Stimulated activated CD4-positive, alpha-beta T cell treated with anti-CD3 and anti-CD28 coated beads, Interleukin-4, amount 100 ng/mL, for 1 hour (primary cell): ENCODE measurements at regions not wholly inside any gene's neighbourhood (a gene's known extent, or its start where the extent isn't known, plus 50 kb on each side); places are given as distances from the start of the nearest gene placed in this dataset.
"Not testable (repeated sequence)": the region's sequence is repeated elsewhere in the genome, so short reads cannot be mapped to it uniquely, and the experiment has no call there.

ENCODE experiments used
- DNase-seq: peaks from one replicate; pipeline ENCODE4 v3.0.0-alpha.2; 2020

DNA sequence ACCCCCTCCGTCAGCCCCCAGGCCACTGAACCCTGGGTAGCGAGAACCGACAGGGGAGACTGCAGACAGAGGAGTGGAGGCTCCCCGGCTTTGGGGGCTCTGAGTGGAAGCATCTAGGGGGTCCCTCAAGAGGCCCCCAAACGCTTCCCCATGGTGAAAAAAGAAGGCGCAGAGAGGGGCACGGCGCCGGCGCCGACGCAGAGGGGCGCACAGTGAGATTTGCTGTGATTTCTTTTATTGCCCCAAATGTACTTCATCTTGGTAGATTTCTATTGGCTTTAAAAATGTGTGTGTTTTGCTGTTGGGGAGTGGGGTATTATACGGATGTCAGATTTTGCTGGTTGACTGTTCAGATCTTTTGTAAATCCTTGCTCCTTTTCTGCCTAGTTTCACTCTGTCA, 392.9 kb downstream of the GOLGA6L6 start:
- DNase-seq = not testable (repeated sequence)

DNA sequence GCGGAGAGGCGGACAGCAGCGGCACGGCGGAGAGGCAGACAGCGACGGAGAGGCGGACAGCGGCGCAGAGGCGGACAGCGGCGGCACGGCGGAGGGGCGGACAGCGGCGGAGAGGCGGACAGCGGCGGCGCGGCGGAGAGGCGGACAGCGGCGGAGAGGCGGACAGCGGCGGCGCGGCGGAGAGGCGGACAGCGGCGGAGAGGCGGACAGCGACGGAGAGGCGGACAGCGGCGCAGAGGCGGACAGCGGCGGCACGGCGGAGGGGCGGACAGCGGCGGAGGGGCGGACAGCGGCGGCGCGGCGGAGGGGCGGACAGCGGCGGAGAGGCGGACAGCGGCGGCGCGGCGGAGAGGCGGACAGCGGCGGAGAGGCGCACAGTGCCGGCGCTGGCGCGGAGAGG, 393.6 kb downstream of the GOLGA6L6 start:
- not testable (repeated sequence) for DNase-seq

DNA sequence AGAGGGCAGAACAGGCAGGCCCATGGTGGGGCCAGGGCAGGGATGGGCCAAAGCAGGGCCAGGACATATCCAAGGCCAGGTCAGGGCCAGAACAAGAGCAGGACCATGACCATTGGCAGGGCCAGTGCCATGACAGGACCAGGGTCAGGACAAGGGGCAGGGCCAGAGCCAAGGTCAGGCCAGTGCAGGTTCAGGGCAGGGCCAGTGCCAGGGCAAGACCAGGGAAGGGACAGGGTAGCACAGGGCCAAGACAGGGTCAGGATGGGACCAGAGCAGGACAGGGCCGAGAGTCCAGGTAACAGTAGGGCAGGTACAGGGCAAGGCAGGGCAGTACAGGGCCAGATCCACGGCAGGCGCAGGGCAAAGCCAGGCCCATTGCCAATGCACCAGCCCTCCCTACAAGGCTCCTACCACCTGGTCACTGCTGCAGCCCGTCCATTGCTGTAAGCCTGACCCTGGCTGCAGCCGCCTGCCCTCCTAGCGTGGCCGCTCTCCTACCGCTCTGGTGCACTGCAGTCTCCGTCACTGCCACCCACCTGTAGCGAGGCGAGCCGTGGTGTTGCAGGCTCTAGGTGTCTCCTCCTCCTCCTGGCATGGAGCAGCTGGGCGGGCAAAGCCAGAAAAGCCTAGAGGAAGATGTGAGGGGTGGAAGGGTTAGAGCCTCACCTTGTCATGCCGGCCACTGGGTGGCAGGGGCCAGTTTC, 397.1 kb downstream of the GOLGA6L6 start:
- not testable (repeated sequence) for DNase-seq

DNA sequence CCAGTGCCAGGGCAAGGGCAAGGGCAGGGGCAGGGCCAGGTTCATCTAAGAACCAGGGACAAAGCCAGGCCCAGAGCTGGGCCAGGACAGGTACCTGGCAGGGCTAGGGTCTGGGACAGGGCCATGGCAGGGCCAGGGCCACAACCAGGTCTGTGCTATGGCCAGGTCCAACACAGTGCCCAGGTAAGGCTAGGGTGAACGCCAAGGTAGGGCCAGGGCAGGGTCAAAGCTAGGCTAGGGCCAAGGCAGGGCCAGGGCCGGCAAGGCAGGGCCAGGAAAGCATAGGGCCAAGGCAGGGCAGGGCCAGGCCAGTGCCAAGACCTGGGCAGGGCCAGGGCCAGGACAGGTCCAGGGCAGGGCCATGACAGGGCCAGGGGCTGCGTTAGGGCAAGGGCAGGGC, 398.7 kb downstream of the GOLGA6L6 start:
- not testable (repeated sequence) for DNase-seq

DNA sequence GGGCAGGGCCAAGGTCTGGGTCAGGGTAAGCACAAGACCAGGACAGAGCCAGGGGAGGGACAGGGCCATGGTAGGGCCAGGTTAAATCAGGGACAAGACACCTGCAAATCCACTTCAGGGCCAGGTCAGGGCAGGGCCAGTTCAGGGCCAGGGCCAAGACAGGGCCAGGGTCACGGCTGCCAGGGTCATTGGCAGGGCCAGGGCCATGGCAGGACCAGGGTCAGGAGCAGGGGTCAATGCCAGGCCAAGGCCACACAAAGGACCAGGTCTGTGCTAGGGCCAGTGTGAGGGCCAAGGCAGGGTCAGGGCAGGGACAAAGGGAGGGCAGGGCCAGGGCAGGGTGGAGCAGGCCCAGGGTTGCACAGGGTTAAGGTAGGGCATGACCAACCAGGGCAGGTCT, 399.2 kb downstream of the GOLGA6L6 start:
- DNase-seq = not testable (repeated sequence)

DNA sequence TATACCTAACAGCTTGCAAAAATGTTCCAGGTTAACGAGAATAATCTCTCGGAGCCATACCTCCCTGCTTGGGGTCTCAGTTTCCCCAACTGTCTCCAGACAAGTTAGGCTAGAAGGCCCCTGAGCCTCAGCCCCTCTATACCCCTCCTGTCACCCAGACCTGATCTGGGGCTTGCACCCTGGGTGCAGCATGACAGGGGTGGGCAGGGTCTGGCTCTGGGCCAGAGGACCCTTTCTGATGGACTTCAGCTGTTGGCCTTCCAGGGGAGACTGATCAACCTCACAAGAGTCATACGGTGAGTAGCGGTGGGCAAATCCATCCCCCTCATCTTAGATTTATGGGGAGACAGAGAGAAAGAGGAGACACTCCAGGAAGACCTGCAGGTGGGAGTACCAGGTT, 416.9 kb downstream of the GOLGA6L6 start:
- DNase-seq = not testable (repeated sequence)

DNA sequence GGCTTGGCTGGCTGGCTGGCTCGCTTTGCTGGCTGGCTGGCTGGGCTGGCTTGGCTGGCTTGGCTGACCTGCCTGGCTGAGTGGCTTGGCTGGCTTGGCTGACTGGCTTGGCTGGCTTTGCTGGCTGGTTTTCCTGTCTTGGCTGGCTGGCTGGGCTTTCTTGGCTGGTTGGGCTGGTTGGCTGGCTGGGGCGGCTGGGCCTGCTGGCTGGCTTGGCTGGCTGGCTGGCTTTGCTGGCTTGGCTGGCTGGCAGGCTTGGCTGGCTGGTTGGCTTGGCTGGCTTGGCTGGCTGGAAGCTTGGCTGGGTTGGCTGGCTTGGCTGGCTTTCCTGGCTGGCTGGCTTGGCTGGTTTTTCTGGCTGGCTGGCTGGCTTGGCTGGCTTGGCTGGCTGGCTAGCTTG, 435.6 kb downstream of the GOLGA6L6 start:
- DNase-seq = no peak

DNA sequence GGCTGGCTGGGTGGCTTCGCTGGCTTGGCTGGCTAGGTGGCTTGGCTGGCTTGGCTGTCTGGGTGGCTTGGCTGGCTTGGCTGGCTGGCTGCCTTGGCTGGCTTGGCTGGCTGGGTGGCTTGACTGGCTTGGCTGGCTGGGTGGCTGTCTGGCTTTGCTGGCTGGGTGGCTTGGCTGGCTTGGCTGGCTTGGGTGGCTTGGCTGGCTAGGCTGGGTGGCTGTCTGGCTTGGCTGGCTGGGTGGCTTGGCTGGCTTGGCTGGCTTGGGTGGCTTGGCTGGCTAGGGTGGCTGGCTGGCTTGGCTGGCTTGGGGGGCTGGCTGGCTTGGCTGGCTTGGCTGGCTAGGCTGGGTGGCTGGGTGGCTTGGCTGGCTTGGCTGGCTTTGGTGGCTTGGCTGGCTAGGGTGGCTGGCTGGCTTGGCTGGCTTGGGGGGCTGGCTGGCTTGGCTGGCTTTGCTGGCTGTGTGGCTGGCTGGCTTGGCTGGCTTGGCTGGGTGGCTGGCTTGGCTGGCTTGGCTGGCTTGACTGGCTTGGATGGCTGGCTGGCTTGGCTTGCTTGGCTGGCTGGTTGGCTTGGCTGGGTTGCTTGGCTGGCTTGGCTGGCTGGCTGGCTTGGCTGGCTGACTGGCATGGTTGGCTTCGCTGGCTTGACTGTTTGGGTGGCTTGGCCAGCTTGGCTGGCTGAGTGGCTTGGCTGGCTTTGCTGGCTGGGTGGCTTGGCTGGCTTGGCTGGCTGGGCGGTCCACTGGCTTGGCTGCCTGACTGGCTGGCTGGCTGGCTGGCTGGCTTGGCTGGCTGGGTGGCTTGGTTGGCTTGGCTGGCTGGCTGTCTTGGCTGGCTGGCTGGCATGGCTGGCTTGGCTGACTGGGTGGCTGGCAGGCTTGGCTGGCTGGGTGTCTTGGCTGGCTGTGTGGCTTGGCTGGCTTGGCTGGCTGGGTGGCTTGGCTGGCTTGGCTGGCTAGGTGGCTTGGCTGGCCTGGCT, 436.3 kb downstream of the GOLGA6L6 start:
- DNase-seq = not testable (repeated sequence)

DNA sequence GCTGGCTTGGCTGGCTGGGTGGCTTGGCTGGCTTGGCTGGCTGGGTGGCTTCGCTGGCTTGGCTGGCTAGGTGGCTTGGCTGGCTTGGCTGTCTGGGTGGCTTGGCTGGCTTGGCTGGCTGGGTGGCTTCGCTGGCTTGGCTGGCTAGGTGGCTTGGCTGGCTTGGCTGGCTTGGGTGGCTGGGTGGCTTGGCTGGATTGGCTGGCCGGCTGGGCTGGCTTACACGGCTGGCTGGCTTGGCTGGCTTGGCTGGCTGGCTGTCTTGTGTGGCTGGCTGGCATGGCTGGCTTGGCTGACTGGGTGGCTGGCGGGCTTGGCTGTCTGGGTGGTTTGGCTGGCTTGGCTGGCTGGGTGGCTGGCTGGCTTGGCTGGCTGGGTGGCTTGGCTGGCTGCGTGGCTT, 437.0 kb downstream of the GOLGA6L6 start:
- DNase-seq = not testable (repeated sequence)

DNA sequence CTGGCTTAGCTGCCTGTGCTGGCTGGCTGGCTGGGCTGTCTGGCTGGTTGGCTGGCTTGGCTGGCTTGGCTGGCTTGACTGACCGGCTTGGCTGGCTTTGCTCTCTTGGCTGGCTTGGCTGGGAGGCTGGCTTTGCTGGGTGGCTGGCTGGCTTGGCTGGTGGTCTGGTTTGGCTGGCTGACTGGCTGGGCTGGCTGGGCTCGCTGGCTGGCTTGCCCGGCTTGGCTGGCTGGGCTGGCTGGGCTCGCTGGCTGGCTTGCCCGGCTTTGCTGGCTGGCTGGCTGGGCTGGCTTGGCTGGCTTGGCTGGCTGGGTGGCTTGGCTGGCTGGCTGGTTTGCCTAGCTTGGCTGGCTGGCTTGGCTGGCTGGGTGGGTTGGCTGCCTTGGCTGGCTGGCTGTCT, 438.7 kb downstream of the GOLGA6L6 start:
- not testable (repeated sequence) for DNase-seq

DNA sequence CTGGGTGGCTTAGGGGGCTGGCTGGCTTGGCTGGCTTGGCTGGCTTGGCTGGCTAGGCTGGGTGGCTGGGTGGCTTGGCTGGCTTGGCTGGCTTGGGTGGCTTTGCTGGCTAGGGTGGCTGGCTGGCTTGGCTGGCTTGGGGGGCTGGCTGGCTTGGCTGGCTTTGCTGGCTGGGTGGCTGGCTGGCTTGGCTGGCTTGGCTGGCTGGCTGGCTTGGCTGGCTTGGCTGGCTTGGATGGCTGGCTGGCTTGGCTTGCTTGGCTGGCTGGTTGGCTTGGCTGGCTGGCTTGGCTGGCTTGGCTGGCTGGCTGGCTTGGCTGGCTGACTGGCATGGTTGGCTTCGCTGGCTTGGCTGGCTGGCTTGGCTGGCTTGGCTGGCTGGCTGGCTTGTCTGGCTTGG, 439.4 kb downstream of the GOLGA6L6 start:
- DNase-seq = not testable (repeated sequence)

DNA sequence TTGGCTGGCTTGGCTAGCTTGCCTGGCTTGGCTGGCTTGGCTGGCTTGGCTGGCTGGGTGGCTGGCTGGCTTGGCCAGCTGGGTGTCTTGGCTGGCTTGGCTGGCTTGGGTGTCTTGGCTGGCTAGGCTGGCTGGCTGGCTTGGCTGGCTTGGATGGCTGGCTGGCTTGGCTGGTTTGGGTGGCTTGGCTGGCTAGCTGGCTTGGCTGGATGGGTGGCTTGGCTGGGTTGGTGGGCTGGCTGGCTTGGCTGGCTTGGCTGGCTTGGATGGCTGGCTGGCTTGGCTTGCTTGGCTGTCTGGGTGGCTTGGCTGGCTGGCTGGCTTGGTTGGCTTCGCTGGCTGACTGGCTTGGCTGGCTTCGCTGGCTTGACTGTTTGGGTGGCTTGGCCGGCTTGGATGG, 440.3 kb downstream of the GOLGA6L6 start:
- DNase-seq = not testable (repeated sequence)

DNA sequence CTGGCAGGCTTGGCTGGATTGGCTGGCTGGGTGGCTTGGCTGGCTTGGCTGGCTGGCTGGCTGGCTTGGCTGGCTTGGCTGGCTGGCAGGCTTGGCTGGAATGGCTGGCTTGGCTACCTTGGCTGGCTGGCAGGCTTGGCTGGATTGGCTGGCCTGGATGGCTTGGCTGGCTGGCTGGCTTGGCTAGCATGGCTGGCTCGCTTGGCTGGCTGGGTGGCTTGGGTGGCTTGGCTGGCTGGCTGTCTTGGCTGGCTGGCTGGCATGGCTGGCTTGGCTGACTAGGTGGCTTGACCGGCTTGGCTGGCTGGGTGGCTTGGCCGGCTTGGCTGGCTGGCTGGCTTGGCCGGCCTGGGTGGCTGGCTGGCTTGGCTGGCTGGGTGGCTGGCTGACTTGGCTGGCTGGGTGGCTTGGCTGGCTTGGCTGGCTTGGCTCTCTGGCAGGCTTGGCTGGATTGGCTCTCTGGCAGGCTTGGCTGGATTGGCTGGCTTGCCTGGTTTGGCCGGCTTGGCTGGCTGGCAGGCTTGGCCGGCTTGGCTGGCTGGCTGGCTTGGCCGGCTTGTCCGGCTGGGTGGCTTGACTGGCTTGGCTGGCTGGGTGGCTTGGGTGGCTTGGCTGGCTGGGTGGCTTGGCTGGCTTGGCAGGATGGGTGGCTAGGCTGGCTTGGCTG, 440.9 kb downstream of the GOLGA6L6 start:
- not testable (repeated sequence) for DNase-seq

DNA sequence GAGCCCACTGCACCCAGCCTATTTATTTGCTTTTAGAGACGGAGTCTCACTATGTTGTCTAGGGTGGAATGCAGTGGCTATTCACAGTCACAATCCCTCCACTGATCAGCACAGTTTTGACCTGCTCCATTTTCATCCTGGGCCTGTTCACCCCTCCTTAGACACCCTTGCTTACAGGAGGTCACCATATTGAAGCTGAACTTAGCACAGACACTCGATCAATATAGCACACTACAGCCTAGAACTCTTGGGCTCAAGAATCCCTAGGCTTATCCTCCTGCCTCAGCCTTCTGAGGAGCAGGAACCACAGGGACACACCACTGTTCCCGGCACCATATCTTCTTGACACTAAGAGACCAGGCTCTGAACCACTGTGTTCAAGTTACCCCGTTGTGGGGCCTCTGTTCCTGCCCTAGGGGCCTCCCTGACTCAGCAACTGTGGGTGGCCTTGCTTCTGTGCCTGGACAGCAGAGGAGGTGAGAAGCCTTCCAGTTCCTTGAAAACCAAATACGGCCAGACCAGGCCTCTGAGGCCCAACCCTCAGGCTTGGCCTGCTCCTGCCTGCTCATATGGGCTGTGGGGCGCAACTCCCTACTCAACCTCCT, 445.8 kb downstream of the GOLGA6L6 start:
- not testable (repeated sequence) for DNase-seq

DNA sequence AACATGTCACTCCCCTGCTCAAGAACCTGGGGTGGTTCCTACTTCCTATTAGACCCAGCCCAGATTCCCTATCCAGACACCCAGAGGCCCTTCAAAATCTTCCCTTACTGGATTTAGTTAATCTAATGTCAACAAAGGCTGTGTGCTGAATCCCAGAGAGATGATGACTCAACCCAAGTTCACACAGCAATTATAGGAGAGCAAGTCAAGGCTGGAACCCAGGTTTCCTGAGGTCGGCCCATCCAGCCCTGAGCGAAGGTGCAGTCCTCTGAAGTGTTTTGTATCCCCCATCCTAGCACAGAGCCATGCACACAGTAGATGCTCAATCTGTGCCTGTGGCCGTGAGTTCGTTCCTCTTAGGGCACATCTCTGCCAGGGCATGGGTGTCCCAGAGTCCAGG, 452.1 kb downstream of the GOLGA6L6 start:
- DNase-seq = not testable (repeated sequence)

DNA sequence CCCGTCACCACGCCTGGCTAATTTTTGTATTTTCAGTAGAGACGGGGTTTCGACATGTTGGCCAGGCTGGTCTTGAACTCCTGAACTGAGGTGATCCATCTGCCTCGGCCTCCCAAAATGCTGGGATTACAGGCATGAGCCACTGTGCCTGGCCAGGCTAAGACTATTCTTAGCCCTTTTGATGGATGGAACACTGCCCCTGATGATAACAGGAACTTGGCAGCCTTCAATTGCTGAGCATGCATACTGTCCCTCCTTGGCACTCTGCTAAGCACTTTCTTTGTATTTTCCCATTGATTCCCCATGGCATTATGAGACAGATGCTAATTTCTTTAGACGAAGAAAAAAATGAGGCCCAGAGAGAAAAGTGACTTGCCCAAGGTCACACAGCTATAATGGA, 457.6 kb downstream of the GOLGA6L6 start:
- DNase-seq = not testable (repeated sequence)

DNA sequence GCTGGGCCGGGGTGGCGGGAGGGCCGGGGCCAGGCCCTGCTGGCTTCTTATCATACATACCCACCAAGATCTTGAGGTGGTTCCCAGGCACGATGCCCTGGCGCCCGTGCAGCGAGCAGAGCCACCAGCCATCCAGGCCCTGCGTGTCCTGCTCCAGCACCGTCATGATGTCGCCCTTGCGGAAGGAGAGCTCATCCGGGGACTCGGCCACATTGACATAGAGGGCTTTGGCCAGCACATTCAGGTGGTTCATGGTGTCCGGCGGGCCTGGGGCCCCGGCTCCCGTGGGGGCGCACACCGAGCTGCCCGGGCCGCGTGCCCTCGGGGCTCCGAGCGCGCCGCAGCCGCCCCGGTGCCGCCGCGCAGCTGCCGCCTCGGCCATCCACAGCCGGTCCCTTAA, 467.5 kb downstream of the GOLGA6L6 start:
- DNase-seq = not testable (repeated sequence)

DNA sequence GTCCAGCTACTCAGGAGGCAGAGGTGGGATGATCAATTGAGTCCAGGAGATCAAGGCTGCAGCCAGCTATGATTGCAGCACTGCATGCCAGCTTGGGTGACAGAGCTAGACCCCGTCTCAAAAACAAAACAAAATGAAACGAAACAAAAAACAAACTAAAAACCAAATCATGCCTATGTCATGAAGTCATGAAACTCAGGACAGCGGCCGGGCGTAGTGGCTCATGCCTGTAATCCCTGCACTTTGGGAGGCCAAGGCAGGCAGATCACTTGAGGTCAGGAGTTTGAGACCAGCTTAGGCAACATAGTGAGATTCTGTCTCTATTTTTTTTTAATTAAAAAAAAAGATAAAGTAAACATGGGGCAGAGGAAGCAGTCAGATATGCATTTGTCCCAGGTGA, 472.6 kb downstream of the GOLGA6L6 start:
- not testable (repeated sequence) for DNase-seq

DNA sequence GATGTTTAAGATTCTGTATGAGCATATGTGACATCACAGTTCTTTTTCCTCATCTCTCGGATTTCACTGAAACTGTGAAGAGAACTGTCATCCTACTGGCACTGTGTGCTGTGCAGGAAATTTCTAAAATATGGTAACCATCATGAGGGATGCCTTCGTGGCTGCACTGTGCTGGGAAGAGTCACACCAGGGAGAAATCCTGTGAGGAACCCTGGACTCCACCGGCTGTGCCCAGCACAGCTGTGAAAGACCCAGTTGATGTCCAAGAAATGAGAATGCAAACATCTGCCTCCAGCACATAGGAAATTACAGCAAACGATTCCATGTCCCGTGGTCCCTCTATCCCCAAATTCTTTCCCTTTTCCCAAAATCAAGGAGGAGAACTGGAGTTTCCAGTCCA, 475.4 kb downstream of the GOLGA6L6 start:
- DNase-seq = not testable (repeated sequence)

DNA sequence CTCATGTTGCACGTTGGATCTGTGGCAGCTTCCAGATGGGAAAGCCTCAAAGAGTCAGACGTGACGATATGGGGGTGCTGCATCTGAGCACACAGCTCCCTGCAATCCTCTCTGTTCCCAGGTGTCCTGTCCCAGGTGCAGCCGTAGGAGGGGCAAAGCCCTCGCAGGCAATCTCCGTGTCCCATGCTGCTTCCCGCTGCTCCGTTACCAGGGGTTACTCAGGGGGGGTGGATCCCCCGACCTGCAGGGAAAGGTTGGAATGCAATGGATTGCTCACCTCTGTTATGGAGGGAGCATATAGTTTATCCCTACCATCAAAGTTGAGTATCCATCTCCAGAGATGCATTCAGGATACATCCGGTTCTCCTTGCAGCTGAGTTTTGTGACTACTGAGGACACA, 476.1 kb downstream of the GOLGA6L6 start:
- not testable (repeated sequence) for DNase-seq

DNA sequence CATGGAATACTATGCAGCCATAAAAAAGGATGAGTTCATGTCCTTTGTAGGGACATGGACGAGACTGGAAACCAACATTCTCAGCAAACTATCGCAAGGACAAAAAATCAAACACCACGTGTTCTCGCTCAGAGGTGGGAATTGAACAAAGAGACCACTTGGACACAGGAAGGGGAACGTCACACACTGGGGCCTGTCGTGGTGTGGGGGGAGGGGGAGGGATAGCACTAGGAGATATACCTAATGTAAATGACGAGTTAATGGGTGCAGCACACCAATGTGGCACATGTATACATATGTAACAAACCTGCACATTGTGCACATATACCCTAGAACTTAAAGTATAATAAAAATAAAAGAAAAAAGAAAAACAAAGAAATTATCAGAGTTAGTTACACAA, 478.4 kb downstream of the GOLGA6L6 start:
- DNase-seq = not testable (repeated sequence)

DNA sequence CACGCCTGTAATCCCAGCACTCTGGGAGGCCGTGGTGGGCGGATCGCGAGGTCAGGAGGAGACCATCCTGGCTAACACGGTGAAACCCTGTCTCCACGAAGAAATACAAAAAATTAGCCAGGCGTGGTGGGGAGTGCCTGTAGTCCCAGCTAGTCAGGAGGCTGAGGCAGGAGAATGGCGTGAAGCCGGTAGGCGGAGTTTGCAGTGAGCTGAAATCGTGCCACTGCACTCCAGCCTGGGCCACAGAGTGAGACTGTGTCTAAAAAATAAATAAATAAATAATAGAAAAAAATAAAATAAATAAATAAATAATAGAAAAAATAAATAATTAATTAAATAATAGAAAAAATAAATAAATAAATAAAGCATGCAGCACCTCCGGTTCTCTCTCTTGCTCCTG, 480.8 kb downstream of the GOLGA6L6 start:
- not testable (repeated sequence) for DNase-seq

DNA sequence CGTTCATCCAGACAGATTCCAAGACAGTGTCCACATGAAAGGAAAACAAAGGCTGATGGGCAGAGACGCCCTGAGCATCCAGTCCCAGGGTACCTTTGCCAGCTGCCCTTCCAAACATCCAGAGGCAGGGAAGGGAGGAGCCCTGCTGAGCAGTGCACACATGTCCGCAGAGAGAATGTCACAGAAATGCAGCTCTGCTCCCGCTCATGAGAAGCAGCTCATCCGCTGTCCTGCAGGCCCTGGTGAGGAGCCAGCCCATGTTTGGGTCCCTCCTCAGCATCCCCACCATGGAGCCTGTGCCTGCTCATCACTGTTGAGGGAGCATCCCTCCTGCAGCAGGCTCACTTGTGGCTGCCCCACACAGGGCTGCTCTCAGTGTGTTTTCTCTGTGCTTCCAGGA, 484.7 kb downstream of the GOLGA6L6 start:
- not testable (repeated sequence) for DNase-seq
